ENCODE measurements at regions not wholly inside any gene's neighbourhood (a gene's known extent, or its start where the extent isn't known, plus 50 kb on each side); places are given as distances from the start of the nearest gene placed in this dataset.

DNA sequence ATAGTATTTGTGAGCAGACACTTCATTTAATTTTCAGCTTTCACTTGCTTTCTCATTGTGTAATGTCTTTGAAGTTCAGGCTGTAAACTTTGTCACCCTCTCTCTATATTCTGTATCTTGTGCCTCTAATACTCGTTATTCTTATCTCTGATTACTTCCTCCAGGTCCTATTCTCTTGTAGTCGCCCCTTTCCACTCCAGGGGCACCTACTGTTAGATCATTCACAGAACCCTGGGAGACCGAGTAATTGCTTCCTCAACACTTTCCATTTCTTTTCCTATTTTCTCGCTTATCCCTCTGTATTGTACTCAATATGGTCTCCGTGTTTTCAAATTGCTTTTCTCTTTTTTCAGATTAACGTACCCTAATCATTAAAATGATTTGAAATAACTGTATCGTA lies 93.9 kb upstream of the TDRD3 start:
- TF ChIP-seq, protein P1, sequence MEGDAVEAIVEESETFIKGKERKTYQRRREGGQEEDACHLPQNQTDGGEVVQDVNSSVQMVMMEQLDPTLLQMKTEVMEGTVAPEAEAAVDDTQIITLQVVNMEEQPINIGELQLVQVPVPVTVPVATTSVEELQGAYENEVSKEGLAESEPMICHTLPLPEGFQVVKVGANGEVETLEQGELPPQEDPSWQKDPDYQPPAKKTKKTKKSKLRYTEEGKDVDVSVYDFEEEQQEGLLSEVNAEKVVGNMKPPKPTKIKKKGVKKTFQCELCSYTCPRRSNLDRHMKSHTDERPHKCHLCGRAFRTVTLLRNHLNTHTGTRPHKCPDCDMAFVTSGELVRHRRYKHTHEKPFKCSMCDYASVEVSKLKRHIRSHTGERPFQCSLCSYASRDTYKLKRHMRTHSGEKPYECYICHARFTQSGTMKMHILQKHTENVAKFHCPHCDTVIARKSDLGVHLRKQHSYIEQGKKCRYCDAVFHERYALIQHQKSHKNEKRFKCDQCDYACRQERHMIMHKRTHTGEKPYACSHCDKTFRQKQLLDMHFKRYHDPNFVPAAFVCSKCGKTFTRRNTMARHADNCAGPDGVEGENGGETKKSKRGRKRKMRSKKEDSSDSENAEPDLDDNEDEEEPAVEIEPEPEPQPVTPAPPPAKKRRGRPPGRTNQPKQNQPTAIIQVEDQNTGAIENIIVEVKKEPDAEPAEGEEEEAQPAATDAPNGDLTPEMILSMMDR (IDR thresholded peaks at IDR 0.05 in 4 of 5, conservative IDR thresholded peaks at IDR 0.05 in 1 of 5): no peak
- TF ChIP-seq POLR2A (IDR thresholded peaks at IDR 0.05): no peak
